AG08396 (cell line): ENCODE measurements at regions not wholly inside any gene's neighbourhood (a gene's known extent, or its start where the extent isn't known, plus 50 kb on each side); places are given as distances from the start of the nearest gene placed in this dataset.
A peak's percentile ranks its signal among the peaks of the same experiment; 100 is the strongest.
"Not testable (repeated sequence)": the region's sequence is repeated elsewhere in the genome, so short reads cannot be mapped to it uniquely, and the experiment has no call there.

Experiments used
- DNase-seq: peaks from one replicate; pipeline ENCODE4 v3.0.0; 2012; ENCODE audit warnings: low spot score, mixed read lengths

- DNase-seq = no peak
Measured at GRCh38 chr19:30276883-30277280, 95.3 kb upstream of the ZNF536 start.

GRCh38 chr19:30277941-30278881 is 94.0 kb upstream of the ZNF536 start:
- DNase-seq = no peak

- no peak for DNase-seq
Measured at GRCh38 chr19:30278882-30279254, 93.3 kb upstream of the ZNF536 start.

GRCh38 chr19:30280018-30280417 is 92.2 kb upstream of the ZNF536 start:
- DNase-seq = no peak

GRCh38 chr19:30281906-30282305 is 90.3 kb upstream of the ZNF536 start:
- peak; percentile 28 for DNase-seq

GRCh38 chr19:30283556-30283955 is 88.6 kb upstream of the ZNF536 start:
- no peak for DNase-seq

GRCh38 chr19:30284209-30284608 is 88.0 kb upstream of the ZNF536 start:
- DNase-seq = no peak

GRCh38 chr19:30284885-30285284 is 87.3 kb upstream of the ZNF536 start:
- DNase-seq = no peak

- no peak for DNase-seq
Measured at GRCh38 chr19:30286378-30286777, 85.8 kb upstream of the ZNF536 start.

GRCh38 chr19:30287259-30287658 is 84.9 kb upstream of the ZNF536 start:
- DNase-seq = no peak

- no peak for DNase-seq
Measured at GRCh38 chr19:30287973-30288372, 84.2 kb upstream of the ZNF536 start.

GRCh38 chr19:30288911-30289310 is 83.3 kb upstream of the ZNF536 start:
- no peak for DNase-seq

GRCh38 chr19:30289336-30289735 is 82.8 kb upstream of the ZNF536 start:
- DNase-seq = no peak

- DNase-seq = not testable (repeated sequence)
Measured at GRCh38 chr19:30290805-30291204, 81.4 kb upstream of the ZNF536 start.

- DNase-seq = no peak
Measured at GRCh38 chr19:30293051-30293785, 79.0 kb upstream of the ZNF536 start.

GRCh38 chr19:30297969-30298368 is 74.2 kb upstream of the ZNF536 start:
- DNase-seq = no peak

GRCh38 chr19:30303131-30303654 is 69.0 kb upstream of the ZNF536 start:
- DNase-seq = no peak

- DNase-seq = no peak
Measured at GRCh38 chr19:30304540-30304939, 67.6 kb upstream of the ZNF536 start.

GRCh38 chr19:30305346-30306060 is 66.7 kb upstream of the ZNF536 start:
- DNase-seq = no peak

- no peak for DNase-seq
Measured at GRCh38 chr19:30307191-30307974, 64.8 kb upstream of the ZNF536 start.

GRCh38 chr19:30309176-30309575 is 63.0 kb upstream of the ZNF536 start:
- DNase-seq = no peak
